Bronchial epithelial cell (primary cell): ENCODE measurements at regions not wholly inside any gene's neighbourhood (a gene's known extent, or its start where the extent isn't known, plus 50 kb on each side); places are given as distances from the start of the nearest gene placed in this dataset.

ENCODE experiments used
- DNase-seq: peaks from one replicate; pipeline ENCODE4 v3.0.0-alpha.2; 2010; ENCODE audit warnings: low read depth
- FAIRE-seq: peaks from 2 replicates; lab custom pipeline; 2011; peaks lifted over from hg19 to GRCh38; lab: Jason Lieb, UNC
- H3K27me3 ChIP-seq: 2 replicates; pipeline ENCODE4 v1.5.1; 2011; ENCODE audit warnings: low read length; ENCODE audit not compliant: control insufficient read depth, insufficient read depth
- H3K36me3 ChIP-seq: 2 replicates; pipeline ENCODE4 v1.5.1; 2011; ENCODE audit warnings: low read length; ENCODE audit not compliant: control insufficient read depth, insufficient read depth
- H3K4me3 ChIP-seq: 2 replicates; pipeline ENCODE4 v1.5.1; 2011; ENCODE audit warnings: mild to moderate bottlenecking, low read depth, low read length, control low read depth
- TF ChIP-seq, protein P1 (sequence below): IDR thresholded peaks from 2 replicates; pipeline ENCODE4 v1.5.1; 2011; ENCODE audit warnings: mild to moderate bottlenecking, moderate library complexity, low read length, control low read depth, inconsistent platforms; ENCODE audit not compliant: insufficient read depth, severe bottlenecking

DNA sequence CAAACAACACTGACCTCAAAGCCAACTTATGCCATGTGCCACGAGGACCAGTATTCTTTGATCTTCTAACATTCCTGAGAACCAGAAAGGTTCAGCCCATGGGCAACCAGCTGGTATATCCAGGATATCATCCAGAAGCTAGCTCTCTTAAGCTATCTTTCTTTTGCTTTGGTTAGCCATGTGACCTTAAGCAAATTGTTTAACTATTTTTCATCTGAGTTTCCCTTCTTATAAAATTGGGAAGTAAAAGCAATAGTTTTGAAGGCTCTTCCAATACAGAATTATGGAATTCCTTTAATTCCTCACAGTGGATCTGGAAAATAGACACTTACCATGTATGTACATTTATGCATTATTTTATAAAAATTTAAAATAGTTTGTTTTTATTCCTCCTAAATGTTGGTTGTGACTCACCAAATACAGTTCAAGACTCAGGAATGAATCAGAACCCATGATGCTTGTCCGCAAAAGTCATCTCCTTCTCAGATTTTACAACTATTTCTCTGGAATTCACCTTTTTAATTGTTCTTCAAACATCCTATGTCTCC, 435.7 kb downstream of the ZEB2 start:
- DNase-seq (peak; percentile 61), FAIRE-seq (no peak)
- no peaks in the 10 kb centered on the region for H3K36me3 ChIP-seq
- TF ChIP-seq, protein P1, sequence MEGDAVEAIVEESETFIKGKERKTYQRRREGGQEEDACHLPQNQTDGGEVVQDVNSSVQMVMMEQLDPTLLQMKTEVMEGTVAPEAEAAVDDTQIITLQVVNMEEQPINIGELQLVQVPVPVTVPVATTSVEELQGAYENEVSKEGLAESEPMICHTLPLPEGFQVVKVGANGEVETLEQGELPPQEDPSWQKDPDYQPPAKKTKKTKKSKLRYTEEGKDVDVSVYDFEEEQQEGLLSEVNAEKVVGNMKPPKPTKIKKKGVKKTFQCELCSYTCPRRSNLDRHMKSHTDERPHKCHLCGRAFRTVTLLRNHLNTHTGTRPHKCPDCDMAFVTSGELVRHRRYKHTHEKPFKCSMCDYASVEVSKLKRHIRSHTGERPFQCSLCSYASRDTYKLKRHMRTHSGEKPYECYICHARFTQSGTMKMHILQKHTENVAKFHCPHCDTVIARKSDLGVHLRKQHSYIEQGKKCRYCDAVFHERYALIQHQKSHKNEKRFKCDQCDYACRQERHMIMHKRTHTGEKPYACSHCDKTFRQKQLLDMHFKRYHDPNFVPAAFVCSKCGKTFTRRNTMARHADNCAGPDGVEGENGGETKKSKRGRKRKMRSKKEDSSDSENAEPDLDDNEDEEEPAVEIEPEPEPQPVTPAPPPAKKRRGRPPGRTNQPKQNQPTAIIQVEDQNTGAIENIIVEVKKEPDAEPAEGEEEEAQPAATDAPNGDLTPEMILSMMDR, result no peak
- H3K4me3 ChIP-seq, result no peak overlapping the region
- no peaks in the 10 kb centered on the region for H3K27me3 ChIP-seq

DNA sequence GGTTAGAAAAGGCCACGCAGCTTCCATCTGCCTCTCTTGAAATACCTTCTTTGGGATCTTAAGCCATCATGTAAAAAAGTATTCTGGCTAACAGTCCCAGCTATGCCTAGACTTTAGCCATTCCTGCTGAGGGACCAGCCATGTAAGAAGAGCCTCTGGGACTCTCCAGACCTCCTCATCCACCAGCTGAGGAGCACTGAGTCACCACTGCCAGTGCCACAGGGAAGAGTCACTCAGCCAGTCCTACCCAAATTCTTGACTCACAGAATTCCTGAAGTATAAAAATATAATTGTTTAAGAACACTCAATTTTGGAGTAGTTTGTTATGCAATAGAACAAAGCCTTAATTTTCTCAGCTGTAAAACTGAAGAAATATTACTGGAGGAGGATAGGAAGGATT, 436.7 kb downstream of the ZEB2 start:
- TF ChIP-seq, protein P1, result no peak
- Histone ChIP-seq H3K27me3 (no peaks in the 10 kb centered on the region), H3K36me3 (no peaks in the 10 kb centered on the region), H3K4me3 (no peak overlapping the region)
- no peak for FAIRE-seq
- DNase-seq, result peak; percentile 78

DNA sequence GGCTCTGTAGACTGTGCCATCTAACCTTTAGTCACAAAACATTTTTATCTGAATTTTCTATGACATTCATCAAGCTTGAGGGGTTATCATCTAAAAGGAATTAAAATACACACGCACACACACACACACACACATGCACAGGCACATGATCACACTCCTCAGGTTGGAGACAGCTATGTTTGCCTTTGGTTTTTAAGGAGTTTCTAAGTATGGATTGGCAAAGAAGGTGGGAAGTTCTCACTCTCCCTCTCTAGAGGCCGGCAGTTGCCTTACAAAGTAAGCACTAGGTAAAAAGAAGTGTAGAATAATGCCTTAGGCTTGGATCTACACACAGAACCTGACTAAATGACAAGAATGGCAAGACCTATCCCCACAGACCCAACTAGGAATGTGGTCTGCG, 437.1 kb downstream of the ZEB2 start:
- H3K27me3 ChIP-seq, result no peaks in the 10 kb centered on the region
- no peak overlapping the region for H3K4me3 ChIP-seq
- FAIRE-seq (peak; percentile 55), DNase-seq (no peak)
- no peaks in the 10 kb centered on the region for H3K36me3 ChIP-seq
- TF ChIP-seq, protein P1, result no peak

DNA sequence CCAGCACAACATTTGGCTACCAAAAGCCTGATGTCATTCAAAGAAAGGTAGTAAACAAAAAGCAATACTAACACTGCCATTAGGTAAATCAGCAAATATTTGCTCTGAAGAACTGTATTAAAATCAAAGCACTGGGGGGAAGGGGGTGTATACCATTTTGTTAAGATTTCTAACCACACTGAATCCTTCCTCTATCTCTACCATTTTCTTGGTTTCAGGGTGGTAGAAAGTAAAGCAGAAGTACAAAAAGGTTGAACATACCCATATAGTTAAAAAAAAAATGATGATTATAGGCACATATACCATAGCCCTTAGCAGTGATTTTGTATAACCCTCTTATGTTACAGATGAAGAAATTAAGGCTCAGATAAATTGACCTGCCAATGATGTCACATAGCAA, 437.6 kb downstream of the ZEB2 start:
- no peak overlapping the region for H3K4me3 ChIP-seq
- H3K36me3 ChIP-seq, result no peaks in the 10 kb centered on the region
- TF ChIP-seq, protein P1, result no peak
- H3K27me3 ChIP-seq, result no peaks in the 10 kb centered on the region
- no peak for DNase-seq
- FAIRE-seq, result no peak

DNA sequence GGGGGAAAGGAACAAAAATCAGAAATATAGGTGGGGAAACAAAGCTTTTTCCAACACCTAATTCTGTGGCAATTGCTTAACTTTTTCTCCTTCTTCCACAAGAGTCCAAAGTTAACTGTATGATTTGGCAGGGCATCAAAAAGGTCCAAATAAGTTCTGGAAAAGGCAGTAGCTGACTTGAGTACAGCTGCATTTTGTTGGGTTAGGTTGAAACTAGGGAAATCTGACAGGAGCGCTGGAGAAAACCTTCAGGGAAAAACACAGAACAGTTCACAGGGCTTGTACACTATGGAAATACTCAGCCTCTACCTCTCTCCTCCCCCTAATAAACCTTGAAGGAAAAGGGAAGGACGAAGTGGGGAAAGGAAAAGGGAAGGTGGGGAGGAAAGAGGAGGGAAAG, 438.6 kb downstream of the ZEB2 start:
- Histone ChIP-seq H3K4me3 (no peak overlapping the region), H3K27me3 (no peaks in the 10 kb centered on the region), H3K36me3 (no peaks in the 10 kb centered on the region)
- TF ChIP-seq, protein P1, result no peak
- no peak for DNase-seq
- FAIRE-seq, result no peak

DNA sequence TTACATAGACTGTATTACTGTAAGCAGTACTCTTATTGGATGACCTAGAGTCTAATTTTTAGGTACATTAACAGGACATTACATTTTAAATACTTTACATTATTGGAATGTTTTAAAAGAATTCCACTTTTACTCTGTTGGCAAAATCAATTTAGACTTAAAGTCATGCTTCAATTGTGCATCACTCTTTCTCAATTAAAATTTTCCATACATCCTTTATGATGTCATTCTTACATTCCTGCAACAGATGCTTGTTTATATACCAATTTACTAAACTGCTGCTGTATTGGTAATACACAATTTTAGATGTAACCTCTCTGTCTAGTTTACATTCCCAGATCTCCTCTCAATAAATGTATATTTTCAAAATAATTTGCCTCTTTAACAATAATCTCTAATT, 440.1 kb downstream of the ZEB2 start:
- FAIRE-seq (no peak), DNase-seq (no peak)
- TF ChIP-seq, protein P1, result no peak

More for the DNA sequence above, 440.1 kb downstream of the ZEB2 start:
- Histone ChIP-seq H3K36me3 (no peaks in the 10 kb centered on the region), H3K27me3 (no peaks in the 10 kb centered on the region), H3K4me3 (no peak overlapping the region)
